Transverse colon (tissue), 4 donors: ENCODE measurements at regions not wholly inside any gene's neighbourhood (a gene's known extent, or its start where the extent isn't known, plus 50 kb on each side); places are given as distances from the start of the nearest gene placed in this dataset.

ENCODE experiments used
- DNase-seq: peaks from one replicate; pipeline ENCODE4 v3.0.0-alpha.2; 2019
- H3K27ac ChIP-seq, 4 donors: fragments of 200-600 bp; sonication (generic); 2 replicates each; pipeline ENCODE4 v1.5.1; 2016 to 2018; ENCODE audit warnings: inconsistent platforms in 4 of 4
- H3K27me3 ChIP-seq: fragments of 200-600 bp; sonication (generic); 2 replicates; pipeline ENCODE4 v1.5.1; 2017; ENCODE audit warnings: inconsistent platforms
- H3K36me3 ChIP-seq, 4 donors: fragments of 200-600 bp; sonication (generic); 2 replicates each; pipeline ENCODE4 v1.5.1; 2017 to 2019; ENCODE audit warnings: inconsistent platforms in 4 of 4
- H3K4me1 ChIP-seq, 4 donors: fragments of 200-600 bp; sonication (generic); 2 replicates each; pipeline ENCODE4 v1.5.1; 2017 to 2020; ENCODE audit warnings: inconsistent platforms in 4 of 4
- H3K4me3 ChIP-seq, 4 donors: fragments of 200-600 bp; sonication (generic); 1 replicate in 1 of 4; 2 replicates in 3 of 4; pipeline versions ENCODE4 v1.5.1 to v1.6.1; 2017 to 2019; ENCODE audit warnings: inconsistent platforms in 4 of 4
- H3K9me3 ChIP-seq, 2 donors: fragments of 200-600 bp; sonication (generic); 2 replicates each; pipeline ENCODE4 v1.5.1; 2017 to 2019; ENCODE audit warnings: inconsistent platforms in 2 of 2
- CTCF ChIP-seq, 5 experiments: fragments of 200-600 bp in 3 of 5; fragments of 450-650 bp in 2 of 5; sonication (generic) in 3 of 5; IDR thresholded peaks; 1 replicate in 2 of 5; 2 replicates in 3 of 5; pipeline ENCODE4 v1.5.1; 2016 to 2017; ENCODE audit warnings: antibody characterized with exemption in 5 of 5, inconsistent platforms in 3 of 5, mild to moderate bottlenecking in 2 of 5, moderate library complexity in 1 of 5
- EP300 ChIP-seq: sonication (generic); formaldehyde crosslinking; IDR thresholded peaks from one replicate; pipeline ENCODE4 v1.6.1; 2017; ENCODE audit warnings: antibody characterized with exemption, low read depth
- POLR2A ChIP-seq: fragments of 450-650 bp; IDR thresholded peaks from one replicate; pipeline ENCODE4 v1.6.1; 2016; ENCODE audit warnings: antibody characterized with exemption, mild to moderate bottlenecking, moderate library complexity
- POLR2AphosphoS5 ChIP-seq, 3 donors: sonication (generic); formaldehyde crosslinking; IDR thresholded peaks; one replicate each; pipeline ENCODE4 v1.6.1; 2016; ENCODE audit warnings: antibody characterized with exemption in 3 of 3
- WGBS, 2 donors: methylation state at CpG; one replicate each; pipeline ENCODE4 v1.1.5; 2018; ENCODE audit warnings: low coverage in 1 of 2; 5-methylcytosine and 5-hydroxymethylcytosine counted together
- in situ Hi-C, 4 donors: fragments of 200-750 bp; cut with MboI; loops; one replicate each; pipeline versions ENCODE4 v1.15.0 to v1.15.1; 2017; ENCODE audit warnings: low sequenced_read_pairs in 3 of 4, low pct_ligation_motif_present in 1 of 4, low pct_unique_long_range_greater_than_20kb in 1 of 4
- intact Hi-C: fragments of 100-400 bp; cut with DNase I; formaldehyde crosslinking; loops from one replicate; pipeline ENCODE4 v1.15.1; 2023; ENCODE audit warnings: low total_unique reads

GRCh38 chr16:55272744-55273143 lies 51.3 kb upstream of the IRX6 start:
- DNase-seq, result no peak
- WGBS, 2 donors, result 67% methylated on average over 1 of the region's 1 CpG; no CpG with 5 or more reads in 1 of the 2 donors
- intact Hi-C loops (no loop called here), in situ Hi-C loops (no loop called here)
- no peak overlapping the region for H3K27ac ChIP-seq
- no peaks in the 10 kb centered on the region for H3K36me3 ChIP-seq
- no peaks in the 10 kb centered on the region for H3K27me3 ChIP-seq
- H3K4me1 ChIP-seq, result no peaks in the 10 kb centered on the region
- no peak overlapping the region for H3K4me3 ChIP-seq
- no peaks in the 10 kb centered on the region for H3K9me3 ChIP-seq
- no peak for TF ChIP-seq CTCF (IDR thresholded peaks at IDR 0.05)
- no peak for TF ChIP-seq EP300
- no peak for TF ChIP-seq POLR2AphosphoS5 (IDR thresholded peaks at IDR 0.05)
- TF ChIP-seq POLR2A, result no peak

GRCh38 chr16:55273356-55273755 lies 50.6 kb upstream of the IRX6 start:
- intact Hi-C loops, result no loop called here
- in situ Hi-C loops, result no loop called here

GRCh38 chr16:55273959-55274358 lies 50.0 kb upstream of the IRX6 start:
- H3K4me1 ChIP-seq, result no peaks in the 10 kb centered on the region
- TF ChIP-seq POLR2AphosphoS5 (IDR thresholded peaks at IDR 0.05) (no peak), CTCF (IDR thresholded peaks at IDR 0.05) (no peak), EP300 (no peak), POLR2A (no peak)
- WGBS, 2 donors, result 62 to 65% methylated on average over 5 of the region's 5 CpGs
- intact Hi-C loops, result no loop called here
- H3K36me3 ChIP-seq, result no peaks in the 10 kb centered on the region
- no peaks in the 10 kb centered on the region for H3K9me3 ChIP-seq
- no peak for DNase-seq
- H3K4me3 ChIP-seq, result no peak overlapping the region
- in situ Hi-C loops, result no loop called here
- no peak overlapping the region for H3K27ac ChIP-seq
- no peaks in the 10 kb centered on the region for H3K27me3 ChIP-seq

More at GRCh38 chr16:55273356-55273755, 50.6 kb upstream of the IRX6 start:
- WGBS, 2 donors, result 66 to 85% methylated on average over 7 of the region's 7 CpGs
- H3K27ac ChIP-seq, result no peak overlapping the region
- H3K4me3 ChIP-seq, result no peak overlapping the region
- H3K36me3 ChIP-seq, result no peaks in the 10 kb centered on the region
- H3K9me3 ChIP-seq, result no peaks in the 10 kb centered on the region
- H3K4me1 ChIP-seq, result no peaks in the 10 kb centered on the region
- no peak for DNase-seq
- no peaks in the 10 kb centered on the region for H3K27me3 ChIP-seq
- TF ChIP-seq POLR2AphosphoS5 (IDR thresholded peaks at IDR 0.05) (no peak), POLR2A (no peak), EP300 (no peak), CTCF (IDR thresholded peaks at IDR 0.05) (no peak)
